GM12878 (cell line): ENCODE measurements at regions not wholly inside any gene's neighbourhood (a gene's known extent, or its start where the extent isn't known, plus 50 kb on each side); places are given as distances from the start of the nearest gene placed in this dataset.

ENCODE experiments used
- ATAC-seq: fragments of 200-7000 bp; cut with Tn5 transposase; 3 replicates; pipeline ENCODE4 v1.9.1; 2020; ENCODE audit warnings: mild to moderate bottlenecking, moderate library complexity
- BruUV-seq: library from RNA; stranded (reverse); fragments of 400-500 nt; replicated peaks from 2 replicates; lab custom pipeline; 2021; lab: Mats Ljungman, UMichigan
- CTCF ChIA-PET: fragments of 300-600 bp; sonication (Branson Sonifier 250); formaldehyde crosslinking; extraction: SDS; loops from one replicate; lab custom pipeline; 2021; ENCODE audit warnings: inconsistent platforms; lab: Yijun Ruan, JAX
- POLR2A ChIA-PET: fragments of 350-600 bp; formaldehyde crosslinking; extraction: SDS; loops from one replicate; lab custom pipeline; 2021; ENCODE audit warnings: inconsistent platforms; lab: Charles Lee
- RAD21 ChIA-PET: fragments of 300-600 bp; sonication (Branson Sonifier 250); formaldehyde crosslinking; loops from one replicate; lab custom pipeline; 2023; ENCODE audit warnings: antibody characterized with exemption; ENCODE audit not compliant: unreplicated experiment; lab: Charles Lee
- SMC1A ChIA-PET: fragments of 300-600 bp; sonication (Branson Sonifier 250); formaldehyde crosslinking; loops from one replicate; lab custom pipeline; 2023; ENCODE audit not compliant: unreplicated experiment, uncharacterized antibody; lab: Charles Lee
- DNase-seq: peaks from one replicate; pipeline ENCODE4 v3.0.0-alpha.2; 2011; ENCODE audit warnings: low read depth, low spot score
- FAIRE-seq: peaks from 3 replicates; lab custom pipeline; 2011; peaks lifted over from hg19 to GRCh38; lab: Jason Lieb, UNC
- H2AFZ ChIP-seq: 2 replicates; pipeline ENCODE4 v1.6.0; 2011; ENCODE audit warnings: low read depth, low read length, control low read depth; ENCODE audit not compliant: control insufficient read depth
- H3K27ac ChIP-seq: 2 replicates; pipeline ENCODE4 v1.5.1; 2011; ENCODE audit warnings: control low read depth; ENCODE audit not compliant: control insufficient read depth, insufficient read depth
- H3K27me3 ChIP-seq, 2 experiments: replicated peaks in 1 of 2; 2 replicates each; pipeline versions ENCODE4 v1.6.0 to v1.6.1; 2011; ENCODE audit warnings: low read length in 1 of 2; ENCODE audit not compliant: control insufficient read depth in 2 of 2, insufficient read depth in 2 of 2
- H3K36me3 ChIP-seq, 2 experiments: 2 replicates each; pipeline ENCODE4 v1.5.1; 2011; ENCODE audit warnings: low read length in 1 of 2; ENCODE audit not compliant: control insufficient read depth in 2 of 2, insufficient read depth in 2 of 2
- H3K4me1 ChIP-seq: 2 replicates; pipeline ENCODE4 v1.6.1; 2011; ENCODE audit warnings: mild to moderate bottlenecking, low read length, moderate library complexity, mixed read lengths; ENCODE audit not compliant: control insufficient read depth, insufficient read depth
- H3K4me2 ChIP-seq: 2 replicates; pipeline ENCODE4 v1.6.0; 2011; ENCODE audit warnings: control low read depth; ENCODE audit not compliant: control insufficient read depth, insufficient read depth
- H3K4me3 ChIP-seq: fragments of 200-600 bp; sonication (generic); 2 replicates; pipeline ENCODE4 v1.5.1; 2016
- H3K79me2 ChIP-seq: 2 replicates; pipeline ENCODE4 v1.6.0; 2011; ENCODE audit warnings: low read length; ENCODE audit not compliant: control insufficient read depth, insufficient read depth
- H3K9ac ChIP-seq: 2 replicates; pipeline ENCODE4 v1.8.0; 2011; ENCODE audit warnings: low read length, control low read depth, mixed read lengths; ENCODE audit not compliant: control insufficient read depth, insufficient read depth
- H3K9me3 ChIP-seq: replicated peaks from 3 replicates; pipeline ENCODE4 v1.5.1; 2011; ENCODE audit warnings: mild to moderate bottlenecking, low read length; ENCODE audit not compliant: control insufficient read depth, insufficient read depth
- H4K20me1 ChIP-seq: 2 replicates; pipeline ENCODE4 v1.6.0; 2011; ENCODE audit not compliant: control insufficient read depth, insufficient read depth
- CREB1 ChIP-seq: IDR thresholded peaks from 2 replicates; pipeline ENCODE4 v1.6.1; 2012; ENCODE audit warnings: low read depth, mild to moderate bottlenecking, inconsistent platforms
- GABPA ChIP-seq: IDR thresholded peaks from 2 replicates; pipeline ENCODE4 v1.6.1; 2014; ENCODE audit warnings: antibody characterized with exemption, low read depth, mild to moderate bottlenecking, inconsistent platforms
- NFXL1 ChIP-seq: fragments of 450-650 bp; IDR thresholded peaks from 2 replicates; pipeline ENCODE4 v1.6.1; 2017; ENCODE audit warnings: antibody characterized with exemption, mild to moderate bottlenecking, borderline replicate concordance
- ZNF384 ChIP-seq: IDR thresholded peaks from 2 replicates; pipeline ENCODE4 v1.6.1; 2012; ENCODE audit warnings: low read depth, mild to moderate bottlenecking, low read length, improper control_type of control experiment, borderline replicate concordance
- ZNF622 ChIP-seq: fragments of 450-650 bp; IDR thresholded peaks from 2 replicates; pipeline ENCODE4 v1.6.1; 2017; ENCODE audit warnings: mild to moderate bottlenecking, inconsistent platforms
- ZZZ3 ChIP-seq: IDR thresholded peaks from 2 replicates; pipeline ENCODE4 v1.6.1; 2011; ENCODE audit warnings: low read depth; ENCODE audit not compliant: control insufficient read depth, insufficient read length
- WGBS: methylation state at CpG from one replicate; pipeline ENCODE4 v1.1.6; 2016; ENCODE audit warnings: low lambda C conversion rate; ENCODE audit not compliant: insufficient replicate concordance, insufficient coverage; ENCODE audit errors: missing lambda C conversion rate; 5-methylcytosine and 5-hydroxymethylcytosine counted together
- in situ Hi-C: fragments of 300-500 bp; cut with MboI; formaldehyde crosslinking; loops from 9 replicates; pipeline ENCODE4 v1.14.3; 2018; ENCODE audit warnings: mixed read lengths
- intact Hi-C: fragments of 100-400 bp; cut with micrococcal nuclease; formaldehyde crosslinking; loops from one replicate; pipeline ENCODE4 v1.14.2; 2022; ENCODE audit not compliant: unreplicated experiment
- TF ChIP-seq, protein P1 (sequence below): fragments of 450-650 bp; IDR thresholded peaks from 2 replicates; pipeline ENCODE4 v1.6.1; 2016; ENCODE audit warnings: mild to moderate bottlenecking

DNA sequence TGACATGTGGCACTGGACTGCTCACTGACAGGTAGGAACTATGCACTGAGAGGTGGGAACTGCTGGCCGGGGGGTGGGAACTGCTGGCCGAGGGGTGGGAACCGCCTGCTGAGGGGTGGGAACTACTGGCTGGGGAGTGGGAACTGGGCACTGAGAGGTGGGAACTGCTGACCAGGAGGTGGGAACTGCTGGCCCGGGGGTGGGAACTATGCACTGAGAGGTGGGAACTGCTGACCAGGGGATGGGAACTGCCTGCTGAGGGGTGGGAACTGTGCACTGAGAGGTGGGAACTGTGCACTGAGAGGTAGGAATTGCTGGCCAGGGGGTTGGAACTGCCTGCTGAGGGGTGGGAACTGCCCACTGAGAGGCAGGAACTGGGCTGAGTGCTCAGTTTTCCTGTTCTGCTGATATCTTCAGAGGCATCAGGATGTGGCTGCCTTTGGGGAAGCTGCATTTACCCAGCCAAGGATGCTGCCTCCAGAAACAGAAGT is 90.2 kb downstream of the THBS2 start:
- SMC1A ChIA-PET: no interaction called here
- no peaks in the 10 kb centered on the region for H4K20me1 ChIP-seq
- CTCF ChIA-PET: no interaction called here
- 21% methylated on average over 2 of the region's 4 CpGs for WGBS
- TF ChIP-seq, protein P1, sequence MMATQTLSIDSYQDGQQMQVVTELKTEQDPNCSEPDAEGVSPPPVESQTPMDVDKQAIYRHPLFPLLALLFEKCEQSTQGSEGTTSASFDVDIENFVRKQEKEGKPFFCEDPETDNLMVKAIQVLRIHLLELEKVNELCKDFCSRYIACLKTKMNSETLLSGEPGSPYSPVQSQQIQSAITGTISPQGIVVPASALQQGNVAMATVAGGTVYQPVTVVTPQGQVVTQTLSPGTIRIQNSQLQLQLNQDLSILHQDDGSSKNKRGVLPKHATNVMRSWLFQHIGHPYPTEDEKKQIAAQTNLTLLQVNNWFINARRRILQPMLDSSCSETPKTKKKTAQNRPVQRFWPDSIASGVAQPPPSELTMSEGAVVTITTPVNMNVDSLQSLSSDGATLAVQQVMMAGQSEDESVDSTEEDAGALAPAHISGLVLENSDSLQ: no peak
- no peak overlapping the region for H3K4me3 ChIP-seq
- no peaks in the 10 kb centered on the region; the same call in 2 of the 3 replicates for H3K9me3 ChIP-seq
- ATAC-seq (no peak), DNase-seq (no peak), FAIRE-seq (no peak)
- in situ Hi-C loops: no loop called here
- H3K79me2 ChIP-seq: no peaks in the 10 kb centered on the region
- intact Hi-C loops: no loop called here
- RAD21 ChIA-PET: no interaction called here
- BruUV-seq: no TSS peak
- no peak overlapping the region for H3K27ac ChIP-seq
- POLR2A ChIA-PET: no interaction called here
- H2AFZ ChIP-seq: no peak overlapping the region
- H3K9ac ChIP-seq: no peak overlapping the region
- no peaks in the 10 kb centered on the region for H3K27me3 ChIP-seq
- H3K4me1 ChIP-seq: no peaks in the 10 kb centered on the region
- H3K4me2 ChIP-seq: no peak overlapping the region
- no peaks in the 10 kb centered on the region for H3K36me3 ChIP-seq

DNA sequence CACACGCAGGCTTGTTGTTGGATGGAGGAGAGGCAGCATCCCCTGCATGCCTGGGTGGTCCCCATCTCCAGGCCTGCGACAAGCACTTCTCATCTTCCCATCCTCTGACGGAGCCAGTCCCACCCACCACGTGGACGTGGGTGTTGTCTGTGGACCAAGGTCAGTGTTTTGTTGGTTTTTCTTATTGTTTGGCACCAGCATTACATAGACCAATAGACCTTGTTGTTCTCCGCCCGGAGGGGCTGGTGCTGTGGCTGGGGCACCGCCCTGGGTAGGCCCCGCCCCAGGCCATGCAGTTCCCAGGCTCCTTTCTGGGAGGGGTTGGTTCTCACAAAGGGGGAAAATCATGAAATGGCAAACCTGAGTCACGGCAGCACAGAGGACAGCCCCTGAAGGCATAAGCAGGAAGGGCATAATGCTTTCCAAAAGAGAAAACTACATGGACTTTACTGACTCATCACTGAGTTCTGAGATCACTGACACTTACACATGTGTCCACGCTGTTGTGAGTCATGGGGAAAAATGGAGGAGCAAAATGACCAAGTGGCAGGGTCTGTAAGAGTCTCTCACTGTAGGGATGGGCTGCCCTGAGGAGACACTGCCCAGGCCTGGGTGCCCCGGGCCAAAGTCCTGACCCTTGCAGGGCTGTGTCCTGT is 90.8 kb downstream of the THBS2 start:
- ChIA-PET CTCF (no interaction called here), SMC1A (no interaction called here), RAD21 (no interaction called here), POLR2A (no interaction called here)
- H2AFZ ChIP-seq: no peak overlapping the region
- no peak overlapping the region for H3K27ac ChIP-seq
- H4K20me1 ChIP-seq: no peaks in the 10 kb centered on the region
- in situ Hi-C loops: no loop called here
- H3K4me3 ChIP-seq: no peak overlapping the region
- intact Hi-C loops: no loop called here
- ATAC-seq (no peak), DNase-seq (no peak), FAIRE-seq (no peak)
- no peak overlapping the region for H3K9ac ChIP-seq
- H3K79me2 ChIP-seq: no peaks in the 10 kb centered on the region
- H3K4me1 ChIP-seq: no peaks in the 10 kb centered on the region
- WGBS: 35% methylated on average over 12 of the region's 12 CpGs
- BruUV-seq: no TSS peak
- no peak overlapping the region for H3K4me2 ChIP-seq
- no peaks in the 10 kb centered on the region; the same call in 2 of the 3 replicates for H3K9me3 ChIP-seq
- no peaks in the 10 kb centered on the region for H3K36me3 ChIP-seq
- H3K27me3 ChIP-seq: no peaks in the 10 kb centered on the region
- TF ChIP-seq NFXL1 (no peak), ZNF384 (no peak), ZZZ3 (no peak), ZNF622 (no peak), CREB1 (no peak), GABPA (no peak)
